HEK293T (cell line): ENCODE measurements at regions not wholly inside any gene's neighbourhood (a gene's known extent, or its start where the extent isn't known, plus 50 kb on each side); places are given as distances from the start of the nearest gene placed in this dataset.

ENCODE experiments used
- CTCF ChIA-PET: fragments of 350-600 bp; formaldehyde crosslinking; extraction: SDS; loops from one replicate; lab custom pipeline; 2021; ENCODE audit warnings: antibody characterized with exemption, inconsistent platforms; lab: Yijun Ruan, JAX
- POLR2A ChIA-PET: fragments of 350-600 bp; formaldehyde crosslinking; extraction: SDS; loops from one replicate; lab custom pipeline; 2020; ENCODE audit warnings: antibody characterized with exemption, inconsistent platforms; lab: Yijun Ruan, JAX
- DNase-seq: peaks from one replicate; pipeline ENCODE4 v3.0.0; 2012; ENCODE audit warnings: mixed read lengths; ENCODE audit errors: extremely low spot score
- ARNT ChIP-seq: fragments of 450-650 bp; IDR thresholded peaks from 2 replicates; pipeline ENCODE4 v1.6.1; 2017; ENCODE audit warnings: mild to moderate bottlenecking
- BHLHE40 ChIP-seq: fragments of 450-650 bp; IDR thresholded peaks from 2 replicates; pipeline ENCODE4 v1.6.1; 2016; ENCODE audit warnings: mild to moderate bottlenecking, moderate library complexity, borderline replicate concordance
- CTBP1 ChIP-seq: fragments of 450-650 bp; IDR thresholded peaks from 2 replicates; pipeline ENCODE4 v1.6.1; 2016; ENCODE audit warnings: borderline replicate concordance
- ELF4 ChIP-seq: fragments of 450-650 bp; IDR thresholded peaks from 2 replicates; pipeline ENCODE4 v1.6.1; 2017; ENCODE audit warnings: antibody characterized with exemption
- FOXA1 ChIP-seq: fragments of 450-650 bp; IDR thresholded peaks from 2 replicates; pipeline ENCODE4 v1.6.1; 2016; ENCODE audit warnings: mild to moderate bottlenecking
- FOXK2 ChIP-seq: fragments of 450-650 bp; IDR thresholded peaks from 2 replicates; pipeline ENCODE4 v1.6.1; 2016; ENCODE audit warnings: mild to moderate bottlenecking
- FOXM1 ChIP-seq: fragments of 450-650 bp; IDR thresholded peaks from 2 replicates; pipeline ENCODE4 v1.6.1; 2017; ENCODE audit warnings: mild to moderate bottlenecking, borderline replicate concordance
- HDGF ChIP-seq: fragments of 450-650 bp; IDR thresholded peaks from 2 replicates; pipeline ENCODE4 v1.6.1; 2017; ENCODE audit warnings: antibody characterized with exemption, borderline replicate concordance
- L3MBTL2 ChIP-seq: fragments of 450-650 bp; conservative IDR thresholded peaks from 2 replicates; pipeline ENCODE4 v1.6.1; 2016; ENCODE audit warnings: mild to moderate bottlenecking
- LEF1 ChIP-seq: fragments of 450-650 bp; IDR thresholded peaks from 2 replicates; pipeline ENCODE4 v1.6.1; 2017; ENCODE audit warnings: mild to moderate bottlenecking, borderline replicate concordance
- NFRKB ChIP-seq: fragments of 450-650 bp; IDR thresholded peaks from 2 replicates; pipeline ENCODE4 v1.6.1; 2016; ENCODE audit warnings: mild to moderate bottlenecking, moderate library complexity
- PKNOX1 ChIP-seq: fragments of 450-650 bp; IDR thresholded peaks from 2 replicates; pipeline ENCODE4 v1.6.1; 2016
- SP1 ChIP-seq: fragments of 450-650 bp; IDR thresholded peaks from 2 replicates; pipeline ENCODE4 v1.6.1; 2017
- SUZ12 ChIP-seq: fragments of 450-650 bp; IDR thresholded peaks from 2 replicates; pipeline ENCODE4 v1.6.1; 2016; ENCODE audit warnings: mild to moderate bottlenecking
- TARDBP ChIP-seq: fragments of 450-650 bp; IDR thresholded peaks from 2 replicates; pipeline ENCODE4 v1.6.1; 2016
- ZNF384 ChIP-seq: fragments of 450-650 bp; IDR thresholded peaks from 2 replicates; pipeline ENCODE4 v1.6.1; 2016

- TF ChIP-seq PKNOX1 = no peak
- no peak for TF ChIP-seq BHLHE40
- TF ChIP-seq FOXK2 = no peak
- TF ChIP-seq CTBP1 = no peak
- TF ChIP-seq HDGF = no peak
- TF ChIP-seq SUZ12 = no peak
- TF ChIP-seq TARDBP = no peak
- no peak for TF ChIP-seq ELF4
- no peak for TF ChIP-seq ARNT
- no peak for TF ChIP-seq NFRKB
- no peak for TF ChIP-seq FOXM1
- no peak for TF ChIP-seq L3MBTL2
- no peak for TF ChIP-seq LEF1
- TF ChIP-seq SP1 = no peak
- no peak for TF ChIP-seq ZNF384
- ChIA-PET CTCF (no interaction called here), POLR2A (no interaction called here)
- DNase-seq = no peak
Measured at GRCh38 chr4:181948839-181949382, 294.3 kb upstream of the TENM3 start.

GRCh38 chr4:181949704-181950312 is 293.4 kb upstream of the TENM3 start:
- ChIA-PET CTCF (no interaction called here), POLR2A (no interaction called here)
- DNase-seq = no peak
- TF ChIP-seq TARDBP = no peak
- no peak for TF ChIP-seq SP1
- TF ChIP-seq ZNF384 = no peak

GRCh38 chr4:181950372-181951127 is 292.7 kb upstream of the TENM3 start:
- ChIA-PET CTCF (no interaction called here), POLR2A (no interaction called here)
- TF ChIP-seq SUZ12 (no peak), FOXM1 (no peak), ZNF384 (no peak), LEF1 (no peak), L3MBTL2 (no peak)
- DNase-seq = no peak

- ChIA-PET CTCF (no interaction called here), POLR2A (no interaction called here)
- DNase-seq = no peak
- TF ChIP-seq L3MBTL2 (no peak), ZNF384 (no peak), NFRKB (no peak)
Measured at GRCh38 chr4:181951265-181951664, 291.9 kb upstream of the TENM3 start.

GRCh38 chr4:181952478-181952877 is 290.7 kb upstream of the TENM3 start:
- no peak for TF ChIP-seq FOXK2
- TF ChIP-seq TARDBP = no peak
- no peak for TF ChIP-seq ELF4
- no peak for TF ChIP-seq FOXA1
- no peak for TF ChIP-seq BHLHE40
- no peak for TF ChIP-seq SP1
- no peak for TF ChIP-seq PKNOX1
- no peak for TF ChIP-seq CTBP1
- TF ChIP-seq FOXM1 = no peak
- POLR2A ChIA-PET = no interaction called here
- CTCF ChIA-PET = no interaction called here
- DNase-seq = no peak

GRCh38 chr4:181956512-181956911 is 286.7 kb upstream of the TENM3 start:
- ChIA-PET CTCF (no interaction called here), POLR2A (no interaction called here)
- TF ChIP-seq FOXM1 (no peak), FOXK2 (no peak), ELF4 (no peak), ARNT (no peak), ZNF384 (no peak), BHLHE40 (no peak), SUZ12 (no peak), TARDBP (no peak), HDGF (no peak), CTBP1 (no peak)
- DNase-seq = no peak

GRCh38 chr4:181957088-181957487 is 286.1 kb upstream of the TENM3 start:
- no peak for DNase-seq
- ChIA-PET CTCF (no interaction called here), POLR2A (no interaction called here)
- TF ChIP-seq L3MBTL2 = no peak
- no peak for TF ChIP-seq FOXM1
- TF ChIP-seq FOXA1 = no peak
- TF ChIP-seq ARNT = no peak
- TF ChIP-seq ELF4 = no peak
- TF ChIP-seq FOXK2 = no peak
- TF ChIP-seq BHLHE40 = no peak
- no peak for TF ChIP-seq SUZ12
- no peak for TF ChIP-seq PKNOX1
- no peak for TF ChIP-seq NFRKB
- no peak for TF ChIP-seq LEF1
- no peak for TF ChIP-seq HDGF
- no peak for TF ChIP-seq CTBP1
- no peak for TF ChIP-seq SP1
- TF ChIP-seq TARDBP = no peak
- TF ChIP-seq ZNF384 = no peak
